ENCODE measurements at regions not wholly inside any gene's neighbourhood (a gene's known extent, or its start where the extent isn't known, plus 50 kb on each side); places are given as distances from the start of the nearest gene placed in this dataset.

- DNase-seq (ENCODE audit: low read depth in 2 of 3, low spot score in 2 of 3), result no peak
Measured at GRCh38 chr12:124504273-124505000, 63.0 kb downstream of the NCOR2 start.

- no peak for DNase-seq (ENCODE audit: low read depth in 2 of 3, low spot score in 2 of 3)
Measured at GRCh38 chr12:124503305-124503704, 64.1 kb downstream of the NCOR2 start.

- DNase-seq (ENCODE audit: low read depth in 2 of 3, low spot score in 2 of 3), result no peak
Measured at GRCh38 chr12:124502379-124502778, 65.0 kb downstream of the NCOR2 start.

GRCh38 chr12:124501827-124502226 is 65.6 kb downstream of the NCOR2 start:
- DNase-seq (ENCODE audit: low read depth in 2 of 3, low spot score in 2 of 3), result no peak

- no peak for DNase-seq (ENCODE audit: low read depth in 2 of 3, low spot score in 2 of 3)
Measured at GRCh38 chr12:124501112-124501561, 66.3 kb downstream of the NCOR2 start.

GRCh38 chr12:124499898-124500244 is 67.5 kb downstream of the NCOR2 start:
- DNase-seq (ENCODE audit: low read depth in 2 of 3, low spot score in 2 of 3), result no peak

- DNase-seq (ENCODE audit: low read depth in 2 of 3, low spot score in 2 of 3), result no peak
Measured at GRCh38 chr12:124499190-124499753, 68.1 kb downstream of the NCOR2 start.

- no peak for DNase-seq (ENCODE audit: low read depth in 2 of 3, low spot score in 2 of 3)
Measured at GRCh38 chr12:124498275-124499189, 68.9 kb downstream of the NCOR2 start.

- no peak for DNase-seq (ENCODE audit: low read depth in 2 of 3, low spot score in 2 of 3)
Measured at GRCh38 chr12:124497658-124498057, 69.8 kb downstream of the NCOR2 start.

GRCh38 chr12:124497039-124497438 is 70.4 kb downstream of the NCOR2 start:
- no peak for DNase-seq (ENCODE audit: low read depth in 2 of 3, low spot score in 2 of 3)

GRCh38 chr12:124496584-124496983 is 70.8 kb downstream of the NCOR2 start:
- DNase-seq (ENCODE audit: low read depth in 2 of 3, low spot score in 2 of 3), result no peak

GRCh38 chr12:124495194-124495983 is 72.0 kb downstream of the NCOR2 start:
- no peak for DNase-seq (ENCODE audit: low read depth in 2 of 3, low spot score in 2 of 3)

- no peak for DNase-seq (ENCODE audit: low read depth in 2 of 3, low spot score in 2 of 3)
Measured at GRCh38 chr12:124494751-124495129, 72.7 kb downstream of the NCOR2 start.

- peak; percentile 30 to 49 (median 35) for DNase-seq (ENCODE audit: low read depth in 2 of 3, low spot score in 2 of 3)
Measured at GRCh38 chr12:124493809-124494750, 73.3 kb downstream of the NCOR2 start.

- DNase-seq (ENCODE audit: low read depth in 2 of 3, low spot score in 2 of 3), result no peak
Measured at GRCh38 chr12:124492879-124493808, 74.3 kb downstream of the NCOR2 start.

GRCh38 chr12:124491856-124492420 is 75.5 kb downstream of the NCOR2 start:
- DNase-seq (ENCODE audit: low read depth in 2 of 3, low spot score in 2 of 3), result no peak

- DNase-seq (ENCODE audit: low read depth in 2 of 3, low spot score in 2 of 3), result no peak
Measured at GRCh38 chr12:124491310-124491709, 76.1 kb downstream of the NCOR2 start.

- no peak for DNase-seq (ENCODE audit: low read depth in 2 of 3, low spot score in 2 of 3)
Measured at GRCh38 chr12:124490584-124491305, 76.7 kb downstream of the NCOR2 start.
